Naive thymus-derived CD4-positive, alpha-beta T cell (primary cell): ENCODE measurements at regions not wholly inside any gene's neighbourhood (a gene's known extent, or its start where the extent isn't known, plus 50 kb on each side); places are given as distances from the start of the nearest gene placed in this dataset.

Source experiments
- ATAC-seq: fragments of 150-1000 bp; cut with Tn5 transposase; 2 replicates; pipeline ENCODE4 v1.10.0; 2021; ENCODE audit warnings: mild to moderate bottlenecking, moderate library complexity
- CTCF ChIA-PET: fragments of 350-600 bp; sonication (Branson Sonifier 250); formaldehyde crosslinking; loops from one replicate; lab custom pipeline; 2021; ENCODE audit warnings: antibody characterized with exemption; lab: Charles Lee
- POLR2A ChIA-PET: fragments of 350-600 bp; sonication (Branson Sonifier 250); formaldehyde crosslinking; loops from one replicate; lab custom pipeline; 2021; ENCODE audit warnings: antibody characterized with exemption, inconsistent platforms; lab: Charles Lee
- DNase-seq, 9 donors: peaks; one replicate each; pipeline versions ENCODE4 v3.0.0 to v3.0.0-alpha.2; 2020 to 2022; ENCODE audit warnings: mixed read lengths in 1 of 9
- H3K27ac ChIP-seq: one replicate; pipeline ENCODE4 v1.7.0; 2013; ENCODE audit warnings: mild to moderate bottlenecking, low read depth, low read length, moderate library complexity
- H3K27me3 ChIP-seq, 2 donors: one replicate each; pipeline ENCODE4 v1.7.0; 2013; ENCODE audit warnings: low read length in 2 of 2, mild to moderate bottlenecking in 2 of 2, moderate library complexity in 2 of 2; ENCODE audit not compliant: control insufficient read depth in 2 of 2, insufficient read depth in 2 of 2
- H3K36me3 ChIP-seq, 3 experiments: 1 replicate in 2 of 3; 2 replicates in 1 of 3; pipeline ENCODE4 v1.7.0; 2013; ENCODE audit warnings: low read length in 3 of 3, mild to moderate bottlenecking in 3 of 3, moderate library complexity in 1 of 3; ENCODE audit not compliant: insufficient read depth in 3 of 3, control insufficient read depth in 2 of 3
- H3K4me1 ChIP-seq, 2 donors: one replicate each; pipeline ENCODE4 v1.7.0; 2013; ENCODE audit warnings: low read length in 2 of 2, mild to moderate bottlenecking in 2 of 2, moderate library complexity in 1 of 2; ENCODE audit not compliant: control insufficient read depth in 2 of 2, insufficient read depth in 2 of 2
- H3K4me3 ChIP-seq: 2 replicates; pipeline ENCODE4 v1.7.0; 2013; ENCODE audit warnings: mild to moderate bottlenecking, low read length
- H3K9me3 ChIP-seq, 3 experiments: 1 replicate in 2 of 3; 2 replicates in 1 of 3; pipeline ENCODE4 v1.7.0; 2013; ENCODE audit warnings: low read length in 3 of 3; ENCODE audit not compliant: control insufficient read depth in 2 of 3
- H3K27ac Mint-ChIP-seq, 9 donors: one replicate each; pipeline ENCODE4 v1.8.0; 2020 to 2022; ENCODE audit warnings: mixed read lengths in 9 of 9, mild to moderate bottlenecking in 8 of 9, moderate library complexity in 5 of 9, inconsistent platforms in 2 of 9
- H3K27me3 Mint-ChIP-seq, 5 donors: one replicate each; pipeline ENCODE4 v1.8.0; 2021 to 2022; ENCODE audit warnings: mixed read lengths in 5 of 5, mild to moderate bottlenecking in 1 of 5
- H3K36me3 Mint-ChIP-seq, 5 donors: one replicate each; pipeline ENCODE4 v1.8.0; 2020 to 2022; ENCODE audit warnings: mixed read lengths in 5 of 5, mild to moderate bottlenecking in 3 of 5, inconsistent platforms in 1 of 5
- H3K4me1 Mint-ChIP-seq, 7 donors: one replicate each; pipeline ENCODE4 v1.8.0; 2020 to 2022; ENCODE audit warnings: mixed read lengths in 7 of 7, mild to moderate bottlenecking in 3 of 7, inconsistent platforms in 1 of 7
- H3K4me3 Mint-ChIP-seq, 10 donors: one replicate each; pipeline ENCODE4 v1.8.0; 2020 to 2022; ENCODE audit warnings: mild to moderate bottlenecking in 10 of 10, mixed read lengths in 10 of 10, moderate library complexity in 6 of 10, inconsistent platforms in 2 of 10
- H3K9me3 Mint-ChIP-seq, 11 donors: one replicate each; pipeline ENCODE4 v1.8.0; 2020 to 2022; ENCODE audit warnings: mixed read lengths in 11 of 11, mild to moderate bottlenecking in 4 of 11, inconsistent platforms in 1 of 11, moderate library complexity in 1 of 11
- intact Hi-C, 2 donors: fragments of 100-400 bp; cut with micrococcal nuclease; formaldehyde crosslinking; loops; one replicate each; pipeline ENCODE4 v1.15.1; 2023

DNA sequence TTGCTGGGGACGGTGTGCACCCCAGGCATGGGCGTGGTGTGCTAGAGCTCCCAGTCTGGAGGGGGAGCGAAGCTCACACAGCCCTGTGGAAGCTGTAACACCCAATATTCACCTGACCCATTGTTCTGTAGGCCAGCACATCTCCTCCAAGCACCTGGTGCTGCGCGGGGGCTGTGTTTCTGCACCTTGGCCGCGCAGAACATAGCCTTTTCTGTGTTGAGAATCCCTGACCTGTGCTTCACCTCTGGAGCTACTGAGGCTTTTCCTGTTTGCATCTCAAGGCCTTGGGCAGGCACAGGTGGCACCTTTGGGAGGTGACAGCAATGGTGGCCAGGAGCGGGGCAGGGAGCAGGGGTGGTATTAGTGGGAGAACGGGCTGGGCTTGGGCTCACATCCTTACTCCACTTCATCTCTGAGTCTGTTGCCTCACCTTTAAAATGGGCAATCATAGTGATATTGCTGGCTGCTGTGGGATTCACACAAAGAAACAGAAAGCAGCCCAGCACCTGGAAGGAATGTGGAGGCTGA lies 343.9 kb upstream of the AJAP1 start:
- H3K4me1 ChIP-seq, result no peaks in the 10 kb centered on the region
- H3K4me1 Mint-ChIP-seq, result no peaks in the 10 kb centered on the region
- no peak for ATAC-seq

GRCh38 chr1:4312024-4312423 lies 342.4 kb upstream of the AJAP1 start:
- no peaks in the 10 kb centered on the region for H3K4me1 ChIP-seq
- Mint-ChIP-seq H3K27ac (no peak overlapping the region), H3K9me3 (peaks cover 7 to 25% (median 16%) of the 10 kb centered on the region in 11 donors), H3K36me3 (peaks cover 0 to 13% (median 4%) of the 10 kb centered on the region in 5 donors), H3K4me3 (no peak overlapping the region), H3K4me1 (no peaks in the 10 kb centered on the region), H3K27me3 (peaks cover 0 to 35% (median 8%) of the 10 kb centered on the region in 5 donors)
- POLR2A ChIA-PET, result no interaction called here
- H3K36me3 ChIP-seq, result no peaks in the 10 kb centered on the region
- CTCF ChIA-PET, result no interaction called here
- no peak for DNase-seq
- no peak overlapping the region for H3K27ac ChIP-seq
- H3K9me3 ChIP-seq, result peaks cover 0 to 13% (median 0%) of the 10 kb centered on the region in 3 experiments
- H3K27me3 ChIP-seq, result no peaks in the 10 kb centered on the region
- H3K4me3 ChIP-seq, result no peak overlapping the region
- ATAC-seq, result no peak
- intact Hi-C loops, result no loop called here

More for the DNA sequence above, 343.9 kb upstream of the AJAP1 start:
- intact Hi-C loops, result no loop called here
- Histone ChIP-seq H3K4me3 (no peak overlapping the region), H3K27me3 (no peaks in the 10 kb centered on the region), H3K27ac (no peak overlapping the region), H3K9me3 (peaks cover 0 to 13% (median 0%) of the 10 kb centered on the region in 3 experiments), H3K36me3 (no peaks in the 10 kb centered on the region)
- POLR2A ChIA-PET, result no interaction called here
- peaks cover 5 to 21% (median 16%) of the 10 kb centered on the region in 11 donors for H3K9me3 Mint-ChIP-seq
- no peak overlapping the region for H3K27ac Mint-ChIP-seq
- H3K36me3 Mint-ChIP-seq, result peaks cover 0 to 13% (median 4%) of the 10 kb centered on the region in 5 donors
- H3K27me3 Mint-ChIP-seq, result peaks cover 0 to 23% (median 3%) of the 10 kb centered on the region in 5 donors
- no peak for DNase-seq
- CTCF ChIA-PET, result no interaction called here
- no peak overlapping the region for H3K4me3 Mint-ChIP-seq

- no peak for ATAC-seq
- no peak overlapping the region for H3K4me3 Mint-ChIP-seq
- H3K4me1 Mint-ChIP-seq, result no peaks in the 10 kb centered on the region
- Histone ChIP-seq H3K4me1 (no peaks in the 10 kb centered on the region), H3K36me3 (no peaks in the 10 kb centered on the region), H3K4me3 (no peak overlapping the region), H3K27ac (no peak overlapping the region), H3K27me3 (no peaks in the 10 kb centered on the region), H3K9me3 (peaks cover 0 to 13% (median 0%) of the 10 kb centered on the region in 3 experiments)
- DNase-seq, result no peak
- H3K27me3 Mint-ChIP-seq, result peaks cover 0 to 29% (median 13%) of the 10 kb centered on the region in 5 donors
- H3K36me3 Mint-ChIP-seq, result peaks cover 0 to 13% (median 4%) of the 10 kb centered on the region in 5 donors
- H3K27ac Mint-ChIP-seq, result no peak overlapping the region
- POLR2A ChIA-PET, result no interaction called here
- CTCF ChIA-PET, result no interaction called here
- intact Hi-C loops, result no loop called here
- H3K9me3 Mint-ChIP-seq, result peaks cover 7 to 25% (median 16%) of the 10 kb centered on the region in 11 donors
These were observed 339.2 kb upstream of the AJAP1 start for GRCh38 chr1:4315202-4315601.

DNA sequence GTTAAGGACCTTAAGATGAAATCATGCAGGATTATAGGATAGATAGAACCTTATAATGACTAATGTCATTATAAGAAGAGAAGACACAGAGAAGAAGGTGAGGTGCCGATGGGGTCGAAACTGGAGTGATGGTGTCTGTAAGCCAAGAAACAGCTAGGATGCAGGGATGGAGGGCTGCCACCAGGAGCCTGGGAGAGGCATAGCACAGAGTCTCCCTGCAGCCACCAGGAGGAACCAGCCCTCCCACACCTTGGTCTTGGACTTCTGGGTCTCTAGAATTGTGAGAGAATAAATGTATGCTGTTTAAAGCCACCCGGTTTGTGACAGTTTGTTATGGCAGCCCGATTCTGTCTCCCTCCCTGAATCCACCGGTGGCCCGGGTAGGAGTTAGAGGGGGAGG lies 337.2 kb upstream of the AJAP1 start:
- Mint-ChIP-seq H3K27ac (no peak overlapping the region), H3K36me3 (peaks cover 0 to 13% (median 4%) of the 10 kb centered on the region in 5 donors), H3K9me3 (peaks cover 6 to 32% (median 16%) of the 10 kb centered on the region in 11 donors), H3K27me3 (peaks cover 0 to 16% (median 14%) of the 10 kb centered on the region in 5 donors), H3K4me3 (no peak overlapping the region), H3K4me1 (no peaks in the 10 kb centered on the region)
- no peak for ATAC-seq
- H3K36me3 ChIP-seq, result no peaks in the 10 kb centered on the region
- CTCF ChIA-PET, result no interaction called here
- DNase-seq, result no peak
- peaks cover 0 to 13% (median 0%) of the 10 kb centered on the region in 3 experiments for H3K9me3 ChIP-seq
- POLR2A ChIA-PET, result no interaction called here
- no peak overlapping the region for H3K27ac ChIP-seq
- H3K4me3 ChIP-seq, result no peak overlapping the region
- intact Hi-C loops, result no loop called here
- H3K27me3 ChIP-seq, result no peaks in the 10 kb centered on the region
- no peaks in the 10 kb centered on the region for H3K4me1 ChIP-seq

- Mint-ChIP-seq H3K27me3 (peaks cover 0 to 24% (median 14%) of the 10 kb centered on the region in 5 donors), H3K27ac (no peak overlapping the region), H3K4me1 (no peaks in the 10 kb centered on the region), H3K4me3 (no peak overlapping the region), H3K9me3 (peaks cover 6 to 25% (median 11%) of the 10 kb centered on the region in 11 donors), H3K36me3 (peaks cover 0 to 8% (median 0%) of the 10 kb centered on the region in 5 donors)
- H3K36me3 ChIP-seq, result no peaks in the 10 kb centered on the region
- ATAC-seq (no peak), DNase-seq (no peak)
- H3K27ac ChIP-seq, result no peak overlapping the region
- H3K4me3 ChIP-seq, result no peak overlapping the region
- no peaks in the 10 kb centered on the region for H3K4me1 ChIP-seq
- H3K9me3 ChIP-seq, result peaks cover 0 to 9% (median 0%) of the 10 kb centered on the region in 3 experiments
- CTCF ChIA-PET, result no interaction called here
- intact Hi-C loops, result no loop called here
- POLR2A ChIA-PET, result no interaction called here
- no peaks in the 10 kb centered on the region for H3K27me3 ChIP-seq
These were observed 335.7 kb upstream of the AJAP1 start for GRCh38 chr1:4318720-4319119.

DNA sequence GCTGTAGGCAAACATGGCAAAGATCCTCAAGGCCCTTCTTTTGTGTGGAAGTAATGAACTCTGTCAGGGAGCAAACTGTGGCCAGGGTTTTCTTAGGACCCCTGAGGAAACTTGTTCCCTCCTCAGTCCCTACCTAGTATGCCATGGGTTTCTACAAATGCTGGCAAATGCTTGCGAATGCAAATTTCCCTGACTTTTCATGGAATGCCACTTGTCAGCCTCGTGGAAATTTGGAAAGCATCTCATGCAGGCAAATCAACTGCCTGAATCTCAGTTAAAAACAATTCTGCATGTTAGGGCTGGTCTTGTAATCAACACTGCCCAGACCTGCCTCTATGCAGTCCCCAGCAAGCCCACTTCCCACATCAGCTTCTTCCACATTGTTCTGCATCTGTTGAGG lies 334.9 kb upstream of the AJAP1 start:
- no peak overlapping the region for H3K27ac ChIP-seq
- Mint-ChIP-seq H3K4me3 (no peak overlapping the region), H3K27ac (no peak overlapping the region), H3K36me3 (peaks cover 0 to 7% (median 0%) of the 10 kb centered on the region in 5 donors), H3K4me1 (no peaks in the 10 kb centered on the region), H3K27me3 (peaks cover 0 to 25% (median 14%) of the 10 kb centered on the region in 5 donors), H3K9me3 (peaks cover 5 to 18% (median 10%) of the 10 kb centered on the region in 11 donors)
- CTCF ChIA-PET, result no interaction called here
- H3K4me3 ChIP-seq, result no peak overlapping the region
- no peaks in the 10 kb centered on the region for H3K36me3 ChIP-seq
- intact Hi-C loops, result no loop called here
- no peaks in the 10 kb centered on the region for H3K4me1 ChIP-seq
- POLR2A ChIA-PET, result no interaction called here
- no peak for DNase-seq
- peaks cover 0 to 3% (median 0%) of the 10 kb centered on the region in 3 experiments for H3K9me3 ChIP-seq
- no peaks in the 10 kb centered on the region for H3K27me3 ChIP-seq
- ATAC-seq, result no peak

- H3K4me1 Mint-ChIP-seq, result peaks cover 0 to 3% (median 0%) of the 10 kb centered on the region in 7 donors
- no peak overlapping the region for H3K4me3 Mint-ChIP-seq
- no peaks in the 10 kb centered on the region for H3K27me3 ChIP-seq
- peaks cover 0 to 7% (median 4%) of the 10 kb centered on the region in 11 donors for H3K9me3 Mint-ChIP-seq
- no peak overlapping the region for H3K27ac ChIP-seq
- intact Hi-C loops, result no loop called here
- DNase-seq, result no peak
- H3K9me3 ChIP-seq, result no peaks in the 10 kb centered on the region
- H3K4me3 ChIP-seq, result no peak overlapping the region
- POLR2A ChIA-PET, result no interaction called here
- no peaks in the 10 kb centered on the region for H3K4me1 ChIP-seq
- H3K36me3 Mint-ChIP-seq, result no peaks in the 10 kb centered on the region
- peaks cover 0 to 17% (median 10%) of the 10 kb centered on the region in 5 donors for H3K27me3 Mint-ChIP-seq
- no peak overlapping the region for H3K27ac Mint-ChIP-seq
- no peak for ATAC-seq
- H3K36me3 ChIP-seq, result no peaks in the 10 kb centered on the region
- CTCF ChIA-PET, result no interaction called here
These were observed 331.5 kb upstream of the AJAP1 start for GRCh38 chr1:4322881-4323280.
